GM10266 (cell line): ENCODE measurements at regions not wholly inside any gene's neighbourhood (a gene's known extent, or its start where the extent isn't known, plus 50 kb on each side); places are given as distances from the start of the nearest gene placed in this dataset.
"Not testable (repeated sequence)": the region's sequence is repeated elsewhere in the genome, so short reads cannot be mapped to it uniquely, and the experiment has no call there.

Experiments used
- DNase-seq: peaks from one replicate; pipeline ENCODE4 v3.0.0; 2012; ENCODE audit errors: extremely low spot score
- CTCF ChIP-seq: IDR thresholded peaks from 2 replicates; pipeline ENCODE4 v1.5.1; 2012; ENCODE audit warnings: mild to moderate bottlenecking, low read depth; ENCODE audit not compliant: control insufficient read depth, insufficient read depth; ENCODE audit errors: missing control alignments

GRCh38 chr2:190742431-190742830 lies 93.5 kb downstream of the NAB1 start:
- DNase-seq = no peak
- TF ChIP-seq CTCF = no peak

GRCh38 chr2:190744041-190744440 lies 95.2 kb downstream of the NAB1 start:
- no peak for TF ChIP-seq CTCF
- DNase-seq = no peak

GRCh38 chr2:190746971-190747761 lies 98.3 kb downstream of the NAB1 start:
- DNase-seq = no peak
- TF ChIP-seq CTCF = no peak

GRCh38 chr2:190748966-190749365 lies 100.1 kb downstream of the NAB1 start:
- no peak for TF ChIP-seq CTCF

GRCh38 chr2:190755772-190756415 lies 107.0 kb downstream of the NAB1 start:
- no peak for TF ChIP-seq CTCF
- no peak for DNase-seq

More at GRCh38 chr2:190748966-190749365, 100.1 kb downstream of the NAB1 start:
- no peak for DNase-seq

- DNase-seq = no peak
- TF ChIP-seq CTCF = no peak
These were observed 110.9 kb downstream of the NAB1 start for GRCh38 chr2:190759749-190760213.

- DNase-seq = not testable (repeated sequence)
These were observed 111.7 kb downstream of the NAB1 start for GRCh38 chr2:190760353-190761150.

GRCh38 chr2:190761216-190761615 lies 112.3 kb downstream of the NAB1 start:
- DNase-seq = not testable (repeated sequence)
